ENCODE measurements at regions not wholly inside any gene's neighbourhood (a gene's known extent, or its start where the extent isn't known, plus 50 kb on each side); places are given as distances from the start of the nearest gene placed in this dataset.
A peak's percentile ranks its signal among the peaks of the same experiment; 100 is the strongest.

DNA sequence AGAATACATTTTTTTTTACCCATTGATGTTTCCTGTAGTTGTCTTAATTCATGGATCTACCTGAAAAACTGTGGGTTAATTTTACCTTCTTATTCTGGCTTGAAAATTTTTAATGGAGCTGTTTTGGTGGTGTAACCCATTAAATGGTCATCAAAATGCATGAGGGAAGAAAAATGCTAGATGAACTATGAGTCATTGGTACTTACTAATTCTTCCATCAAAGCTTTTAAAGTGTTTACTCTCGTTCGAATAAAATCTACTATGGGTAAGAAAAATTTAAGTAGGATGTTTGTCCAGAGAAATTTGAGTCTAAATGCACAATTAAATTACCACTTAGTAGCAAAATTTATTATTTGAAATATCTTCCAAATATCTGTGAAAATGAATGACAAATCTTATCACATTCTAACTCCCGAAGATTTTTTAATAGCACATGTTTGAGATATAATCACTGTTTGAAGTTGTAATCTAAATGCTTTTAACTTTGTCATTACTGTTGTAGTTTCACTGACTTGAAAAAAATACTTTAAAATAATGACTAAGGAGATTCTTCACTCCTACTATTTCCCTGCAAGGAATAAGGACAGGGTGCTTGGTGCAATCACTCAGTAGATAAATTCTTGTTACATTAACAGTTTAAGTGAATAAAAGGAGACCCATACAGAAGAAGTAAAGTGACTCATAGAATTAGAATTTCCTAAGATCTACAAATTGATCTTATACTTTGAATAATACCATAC, 437.7 kb downstream of the IRS2 start:
- ATAC-seq: peak; percentile 75
- TF ChIP-seq ISL1 (CRISPR knock-in tag; IDR thresholded peaks at IDR 0.05) (peak; percentile 91), TCF4 (CRISPR knock-in tag; IDR thresholded peaks at IDR 0.05; ENCODE audit: borderline replicate concordance) (no peak)

DNA sequence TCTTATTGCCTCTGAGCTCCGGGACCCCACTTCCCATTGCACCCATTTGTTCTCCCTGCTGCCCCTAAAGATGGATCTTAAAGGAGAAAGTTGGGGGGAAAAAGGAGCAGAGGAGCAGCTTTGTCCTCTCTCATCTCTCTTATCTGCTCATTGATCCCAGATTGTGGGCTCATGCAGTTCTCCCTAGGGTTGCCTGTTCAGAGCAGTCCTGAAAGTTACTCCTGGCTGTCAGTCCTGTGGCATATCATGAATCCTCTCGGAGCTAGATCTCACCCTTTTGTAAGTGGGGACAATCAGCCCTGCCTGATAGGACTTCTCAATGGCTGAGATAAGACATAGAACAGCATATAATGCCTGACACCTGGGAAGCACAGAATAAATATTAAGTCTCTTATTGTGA, 440.3 kb downstream of the IRS2 start:
- TF ChIP-seq ESRRG (CRISPR knock-in tag; IDR thresholded peaks at IDR 0.05) (no peak), PPARA (CRISPR knock-in tag; IDR thresholded peaks at IDR 0.05; ENCODE audit: borderline replicate concordance) (no peak), BACH2 (CRISPR knock-in tag; IDR thresholded peaks at IDR 0.05; ENCODE audit: borderline replicate concordance) (no peak), ARNTL (CRISPR knock-in tag; IDR thresholded peaks at IDR 0.05; ENCODE audit: borderline replicate concordance, low read depth) (no peak), ZFP30 (CRISPR knock-in tag; IDR thresholded peaks at IDR 0.05) (no peak), TCF4 (CRISPR knock-in tag; IDR thresholded peaks at IDR 0.05; ENCODE audit: borderline replicate concordance) (no peak), ZNF8 (CRISPR knock-in tag; IDR thresholded peaks at IDR 0.05) (no peak), GLIS3 (CRISPR knock-in tag; IDR thresholded peaks at IDR 0.05) (no peak), ZNF70 (CRISPR knock-in tag; IDR thresholded peaks at IDR 0.05) (no peak), TOX (CRISPR knock-in tag; IDR thresholded peaks at IDR 0.05; ENCODE audit: borderline replicate concordance) (no peak), OSR1 (CRISPR knock-in tag; IDR thresholded peaks at IDR 0.05) (no peak)
- TF ChIP-seq, protein P1, sequence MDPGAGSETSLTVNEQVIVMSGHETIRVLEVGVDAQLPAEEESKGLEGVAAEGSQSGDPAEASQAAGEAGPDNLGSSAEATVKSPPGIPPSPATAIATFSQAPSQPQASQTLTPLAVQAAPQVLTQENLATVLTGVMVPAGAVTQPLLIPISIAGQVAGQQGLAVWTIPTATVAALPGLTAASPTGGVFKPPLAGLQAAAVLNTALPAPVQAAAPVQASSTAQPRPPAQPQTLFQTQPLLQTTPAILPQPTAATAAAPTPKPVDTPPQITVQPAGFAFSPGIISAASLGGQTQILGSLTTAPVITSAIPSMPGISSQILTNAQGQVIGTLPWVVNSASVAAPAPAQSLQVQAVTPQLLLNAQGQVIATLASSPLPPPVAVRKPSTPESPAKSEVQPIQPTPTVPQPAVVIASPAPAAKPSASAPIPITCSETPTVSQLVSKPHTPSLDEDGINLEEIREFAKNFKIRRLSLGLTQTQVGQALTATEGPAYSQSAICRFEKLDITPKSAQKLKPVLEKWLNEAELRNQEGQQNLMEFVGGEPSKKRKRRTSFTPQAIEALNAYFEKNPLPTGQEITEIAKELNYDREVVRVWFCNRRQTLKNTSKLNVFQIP (CRISPR knock-in tag; IDR thresholded peaks at IDR 0.05; ENCODE audit: borderline replicate concordance, low read depth): no peak
- TF ChIP-seq, protein P2, sequence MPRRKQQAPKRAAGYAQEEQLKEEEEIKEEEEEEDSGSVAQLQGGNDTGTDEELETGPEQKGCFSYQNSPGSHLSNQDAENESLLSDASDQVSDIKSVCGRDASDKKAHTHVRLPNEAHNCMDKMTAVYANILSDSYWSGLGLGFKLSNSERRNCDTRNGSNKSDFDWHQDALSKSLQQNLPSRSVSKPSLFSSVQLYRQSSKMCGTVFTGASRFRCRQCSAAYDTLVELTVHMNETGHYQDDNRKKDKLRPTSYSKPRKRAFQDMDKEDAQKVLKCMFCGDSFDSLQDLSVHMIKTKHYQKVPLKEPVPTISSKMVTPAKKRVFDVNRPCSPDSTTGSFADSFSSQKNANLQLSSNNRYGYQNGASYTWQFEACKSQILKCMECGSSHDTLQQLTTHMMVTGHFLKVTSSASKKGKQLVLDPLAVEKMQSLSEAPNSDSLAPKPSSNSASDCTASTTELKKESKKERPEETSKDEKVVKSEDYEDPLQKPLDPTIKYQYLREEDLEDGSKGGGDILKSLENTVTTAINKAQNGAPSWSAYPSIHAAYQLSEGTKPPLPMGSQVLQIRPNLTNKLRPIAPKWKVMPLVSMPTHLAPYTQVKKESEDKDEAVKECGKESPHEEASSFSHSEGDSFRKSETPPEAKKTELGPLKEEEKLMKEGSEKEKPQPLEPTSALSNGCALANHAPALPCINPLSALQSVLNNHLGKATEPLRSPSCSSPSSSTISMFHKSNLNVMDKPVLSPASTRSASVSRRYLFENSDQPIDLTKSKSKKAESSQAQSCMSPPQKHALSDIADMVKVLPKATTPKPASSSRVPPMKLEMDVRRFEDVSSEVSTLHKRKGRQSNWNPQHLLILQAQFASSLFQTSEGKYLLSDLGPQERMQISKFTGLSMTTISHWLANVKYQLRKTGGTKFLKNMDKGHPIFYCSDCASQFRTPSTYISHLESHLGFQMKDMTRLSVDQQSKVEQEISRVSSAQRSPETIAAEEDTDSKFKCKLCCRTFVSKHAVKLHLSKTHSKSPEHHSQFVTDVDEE (CRISPR knock-in tag; IDR thresholded peaks at IDR 0.05): no peak
- ATAC-seq: no peak

DNA sequence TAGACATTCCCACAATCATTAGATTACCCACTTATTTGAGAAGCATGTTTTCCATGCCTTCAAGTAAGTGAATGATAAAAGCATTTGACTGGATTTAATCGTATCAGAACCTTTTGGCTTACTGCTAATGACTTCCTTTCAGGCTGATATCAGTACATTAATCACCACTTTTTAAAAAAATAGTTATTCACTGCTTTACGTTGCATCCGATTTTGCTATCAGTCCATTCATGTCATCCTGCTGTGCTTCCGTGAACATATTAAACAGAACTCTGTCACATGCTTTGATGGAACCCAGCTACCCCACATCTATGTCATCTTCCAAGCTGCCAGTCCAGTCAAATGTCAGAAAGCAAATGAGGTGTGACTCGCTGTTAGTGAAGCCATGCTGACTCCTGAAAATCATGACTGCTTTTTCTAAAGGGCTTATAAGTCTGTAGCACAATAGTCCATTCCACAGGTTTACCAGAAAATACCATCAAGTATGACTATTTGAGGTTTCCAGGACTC, 440.9 kb downstream of the IRS2 start:
- peak; percentile 55 for ATAC-seq
- TF ChIP-seq, protein P2 (CRISPR knock-in tag; IDR thresholded peaks at IDR 0.05): peak; percentile 100
- peak; percentile 6; the same call in 1 of the 2 replicates for TF ChIP-seq ARNTL (CRISPR knock-in tag; IDR thresholded peaks at IDR 0.05; ENCODE audit: borderline replicate concordance, low read depth)
- TF ChIP-seq SNAI2 (CRISPR knock-in tag; IDR thresholded peaks at IDR 0.05): peak; percentile 95
- peak; percentile 83 for TF ChIP-seq ZFP3 (CRISPR knock-in tag; IDR thresholded peaks at IDR 0.05)
- peak; percentile 78; the same call in 1 of the 2 replicates for TF ChIP-seq ZNF565 (CRISPR knock-in tag; conservative IDR thresholded peaks at IDR 0.05; ENCODE audit: low read depth)
- peak; percentile 61; the same call in 1 of the 2 replicates for TF ChIP-seq ZNF70 (CRISPR knock-in tag; IDR thresholded peaks at IDR 0.05)
- TF ChIP-seq, protein P3, sequence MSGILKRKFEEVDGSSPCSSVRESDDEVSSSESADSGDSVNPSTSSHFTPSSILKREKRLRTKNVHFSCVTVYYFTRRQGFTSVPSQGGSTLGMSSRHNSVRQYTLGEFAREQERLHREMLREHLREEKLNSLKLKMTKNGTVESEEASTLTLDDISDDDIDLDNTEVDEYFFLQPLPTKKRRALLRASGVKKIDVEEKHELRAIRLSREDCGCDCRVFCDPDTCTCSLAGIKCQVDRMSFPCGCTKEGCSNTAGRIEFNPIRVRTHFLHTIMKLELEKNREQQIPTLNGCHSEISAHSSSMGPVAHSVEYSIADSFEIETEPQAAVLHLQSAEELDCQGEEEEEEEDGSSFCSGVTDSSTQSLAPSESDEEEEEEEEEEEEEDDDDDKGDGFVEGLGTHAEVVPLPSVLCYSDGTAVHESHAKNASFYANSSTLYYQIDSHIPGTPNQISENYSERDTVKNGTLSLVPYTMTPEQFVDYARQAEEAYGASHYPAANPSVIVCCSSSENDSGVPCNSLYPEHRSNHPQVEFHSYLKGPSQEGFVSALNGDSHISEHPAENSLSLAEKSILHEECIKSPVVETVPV (CRISPR knock-in tag; IDR thresholded peaks at IDR 0.05): peak; percentile 99
- TF ChIP-seq ZFP30 (CRISPR knock-in tag; IDR thresholded peaks at IDR 0.05): peak; percentile 23; the same call in 1 of the 2 replicates
- peak; percentile 48; the same call in 1 of the 2 replicates for TF ChIP-seq CSDC2 (CRISPR knock-in tag; IDR thresholded peaks at IDR 0.05)
- peak; percentile 97 for TF ChIP-seq ESRRG (CRISPR knock-in tag; IDR thresholded peaks at IDR 0.05)
- peak; percentile 99 for TF ChIP-seq TCF4 (CRISPR knock-in tag; IDR thresholded peaks at IDR 0.05; ENCODE audit: borderline replicate concordance)
- peak; percentile 62; the same call in 1 of the 2 replicates for TF ChIP-seq TOX (CRISPR knock-in tag; IDR thresholded peaks at IDR 0.05; ENCODE audit: borderline replicate concordance)
- no peak for TF ChIP-seq OSR1 (CRISPR knock-in tag; IDR thresholded peaks at IDR 0.05)
- TF ChIP-seq, protein P1 (CRISPR knock-in tag; IDR thresholded peaks at IDR 0.05; ENCODE audit: borderline replicate concordance, low read depth): peak; percentile 56; the same call in 1 of the 2 replicates
- TF ChIP-seq ZNF8 (CRISPR knock-in tag; IDR thresholded peaks at IDR 0.05): peak; percentile 72
- peak; percentile 98 for TF ChIP-seq GLIS3 (CRISPR knock-in tag; IDR thresholded peaks at IDR 0.05)
- TF ChIP-seq ISL1 (CRISPR knock-in tag; IDR thresholded peaks at IDR 0.05): peak; percentile 100
- no peak; the same call in 1 of the 2 replicates for TF ChIP-seq RARB (CRISPR knock-in tag; IDR thresholded peaks at IDR 0.05)
- TF ChIP-seq PPARA (CRISPR knock-in tag; IDR thresholded peaks at IDR 0.05; ENCODE audit: borderline replicate concordance): no peak; the same call in 1 of the 2 replicates
- peak; percentile 60; the same call in 1 of the 2 replicates for TF ChIP-seq ZC3H10 (CRISPR knock-in tag; IDR thresholded peaks at IDR 0.05)
- TF ChIP-seq, protein P4, sequence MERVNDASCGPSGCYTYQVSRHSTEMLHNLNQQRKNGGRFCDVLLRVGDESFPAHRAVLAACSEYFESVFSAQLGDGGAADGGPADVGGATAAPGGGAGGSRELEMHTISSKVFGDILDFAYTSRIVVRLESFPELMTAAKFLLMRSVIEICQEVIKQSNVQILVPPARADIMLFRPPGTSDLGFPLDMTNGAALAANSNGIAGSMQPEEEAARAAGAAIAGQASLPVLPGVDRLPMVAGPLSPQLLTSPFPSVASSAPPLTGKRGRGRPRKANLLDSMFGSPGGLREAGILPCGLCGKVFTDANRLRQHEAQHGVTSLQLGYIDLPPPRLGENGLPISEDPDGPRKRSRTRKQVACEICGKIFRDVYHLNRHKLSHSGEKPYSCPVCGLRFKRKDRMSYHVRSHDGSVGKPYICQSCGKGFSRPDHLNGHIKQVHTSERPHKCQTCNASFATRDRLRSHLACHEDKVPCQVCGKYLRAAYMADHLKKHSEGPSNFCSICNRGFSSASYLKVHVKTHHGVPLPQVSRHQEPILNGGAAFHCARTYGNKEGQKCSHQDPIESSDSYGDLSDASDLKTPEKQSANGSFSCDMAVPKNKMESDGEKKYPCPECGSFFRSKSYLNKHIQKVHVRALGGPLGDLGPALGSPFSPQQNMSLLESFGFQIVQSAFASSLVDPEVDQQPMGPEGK (CRISPR knock-in tag; IDR thresholded peaks at IDR 0.05; ENCODE audit: borderline replicate concordance): peak; percentile 87
- peak; percentile 79; the same call in 1 of the 2 replicates for TF ChIP-seq BACH2 (CRISPR knock-in tag; IDR thresholded peaks at IDR 0.05; ENCODE audit: borderline replicate concordance)
